H1 (cell line): ENCODE measurements at regions not wholly inside any gene's neighbourhood (a gene's known extent, or its start where the extent isn't known, plus 50 kb on each side); places are given as distances from the start of the nearest gene placed in this dataset.

Experiments
- FOSL1 ChIP-seq: IDR thresholded peaks from 2 replicates; pipeline ENCODE4 v1.6.1; 2011; ENCODE audit warnings: mild to moderate bottlenecking, low read depth, low read length, moderate library complexity; ENCODE audit not compliant: insufficient read depth
- RAD21 ChIP-seq, 2 experiments: IDR thresholded peaks in 1 of 2; conservative IDR thresholded peaks in 1 of 2; 2 replicates each; pipeline ENCODE4 v1.6.1; 2011; ENCODE audit warnings: low read depth in 2 of 2, low read length in 2 of 2, improper control_type of control experiment in 1 of 2, inconsistent platforms in 1 of 2, mild to moderate bottlenecking in 1 of 2, moderate library complexity in 1 of 2
- RFX5 ChIP-seq: IDR thresholded peaks from 2 replicates; pipeline ENCODE4 v1.6.1; 2011; ENCODE audit warnings: low read depth, low read length, improper control_type of control experiment, borderline replicate concordance
- TAF1 ChIP-seq: IDR thresholded peaks from 2 replicates; pipeline ENCODE4 v1.6.1; 2011; ENCODE audit warnings: mild to moderate bottlenecking, low read depth, low read length
- TF ChIP-seq, protein P1 (sequence below): fragments of 300-600 bp; sonication (generic); IDR thresholded peaks from 2 replicates; pipeline ENCODE4 v1.7.1; 2012; ENCODE audit warnings: low read length, moderate library complexity, mild to moderate bottlenecking, inconsistent platforms; ENCODE audit not compliant: insufficient replicate concordance
- TF ChIP-seq, protein P2 (sequence below), 3 experiments: IDR thresholded peaks; 1 replicate in 2 of 3; 2 replicates in 1 of 3; pipeline versions ENCODE4 v1.5.1 to v1.6.1; 2011; ENCODE audit warnings: low read length in 3 of 3, mild to moderate bottlenecking in 3 of 3, inconsistent platforms in 2 of 3, low read depth in 1 of 3, moderate library complexity in 1 of 3; ENCODE audit not compliant: insufficient read depth in 1 of 3; ENCODE audit errors: control extremely low read depth in 1 of 3

DNA sequence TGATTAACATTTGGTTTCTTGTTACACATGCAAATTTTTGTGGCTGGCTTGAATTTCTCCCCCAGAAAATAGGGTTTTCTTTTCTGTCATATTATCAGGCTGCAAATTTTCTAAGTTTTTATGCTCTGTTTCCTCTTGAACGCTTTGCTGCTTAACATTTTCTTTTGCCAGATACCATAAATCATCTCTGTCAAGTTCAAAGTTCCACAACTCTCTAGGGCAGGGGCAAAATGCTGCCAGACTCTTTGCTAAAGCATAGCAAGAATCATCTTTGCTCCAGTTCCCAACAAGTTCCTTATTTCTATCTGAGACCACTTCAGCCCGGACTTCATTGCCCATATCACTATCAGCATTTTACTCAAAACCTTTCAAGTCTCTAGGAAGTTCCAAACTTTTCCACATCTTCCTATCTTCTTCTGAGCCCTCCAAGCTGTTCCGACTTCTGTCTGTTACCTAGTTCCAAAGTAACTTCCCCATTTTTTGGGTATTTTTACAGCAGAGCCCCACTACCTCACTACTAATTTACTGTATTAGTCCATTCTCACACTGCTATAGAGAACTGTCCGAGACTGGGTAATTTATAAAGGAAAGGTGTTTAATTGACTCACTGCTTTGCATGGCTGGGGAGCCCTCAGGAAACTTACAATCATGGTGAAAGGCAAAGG, 486.9 kb upstream of the NCAM2 start (continued):
- TF ChIP-seq, protein P1, sequence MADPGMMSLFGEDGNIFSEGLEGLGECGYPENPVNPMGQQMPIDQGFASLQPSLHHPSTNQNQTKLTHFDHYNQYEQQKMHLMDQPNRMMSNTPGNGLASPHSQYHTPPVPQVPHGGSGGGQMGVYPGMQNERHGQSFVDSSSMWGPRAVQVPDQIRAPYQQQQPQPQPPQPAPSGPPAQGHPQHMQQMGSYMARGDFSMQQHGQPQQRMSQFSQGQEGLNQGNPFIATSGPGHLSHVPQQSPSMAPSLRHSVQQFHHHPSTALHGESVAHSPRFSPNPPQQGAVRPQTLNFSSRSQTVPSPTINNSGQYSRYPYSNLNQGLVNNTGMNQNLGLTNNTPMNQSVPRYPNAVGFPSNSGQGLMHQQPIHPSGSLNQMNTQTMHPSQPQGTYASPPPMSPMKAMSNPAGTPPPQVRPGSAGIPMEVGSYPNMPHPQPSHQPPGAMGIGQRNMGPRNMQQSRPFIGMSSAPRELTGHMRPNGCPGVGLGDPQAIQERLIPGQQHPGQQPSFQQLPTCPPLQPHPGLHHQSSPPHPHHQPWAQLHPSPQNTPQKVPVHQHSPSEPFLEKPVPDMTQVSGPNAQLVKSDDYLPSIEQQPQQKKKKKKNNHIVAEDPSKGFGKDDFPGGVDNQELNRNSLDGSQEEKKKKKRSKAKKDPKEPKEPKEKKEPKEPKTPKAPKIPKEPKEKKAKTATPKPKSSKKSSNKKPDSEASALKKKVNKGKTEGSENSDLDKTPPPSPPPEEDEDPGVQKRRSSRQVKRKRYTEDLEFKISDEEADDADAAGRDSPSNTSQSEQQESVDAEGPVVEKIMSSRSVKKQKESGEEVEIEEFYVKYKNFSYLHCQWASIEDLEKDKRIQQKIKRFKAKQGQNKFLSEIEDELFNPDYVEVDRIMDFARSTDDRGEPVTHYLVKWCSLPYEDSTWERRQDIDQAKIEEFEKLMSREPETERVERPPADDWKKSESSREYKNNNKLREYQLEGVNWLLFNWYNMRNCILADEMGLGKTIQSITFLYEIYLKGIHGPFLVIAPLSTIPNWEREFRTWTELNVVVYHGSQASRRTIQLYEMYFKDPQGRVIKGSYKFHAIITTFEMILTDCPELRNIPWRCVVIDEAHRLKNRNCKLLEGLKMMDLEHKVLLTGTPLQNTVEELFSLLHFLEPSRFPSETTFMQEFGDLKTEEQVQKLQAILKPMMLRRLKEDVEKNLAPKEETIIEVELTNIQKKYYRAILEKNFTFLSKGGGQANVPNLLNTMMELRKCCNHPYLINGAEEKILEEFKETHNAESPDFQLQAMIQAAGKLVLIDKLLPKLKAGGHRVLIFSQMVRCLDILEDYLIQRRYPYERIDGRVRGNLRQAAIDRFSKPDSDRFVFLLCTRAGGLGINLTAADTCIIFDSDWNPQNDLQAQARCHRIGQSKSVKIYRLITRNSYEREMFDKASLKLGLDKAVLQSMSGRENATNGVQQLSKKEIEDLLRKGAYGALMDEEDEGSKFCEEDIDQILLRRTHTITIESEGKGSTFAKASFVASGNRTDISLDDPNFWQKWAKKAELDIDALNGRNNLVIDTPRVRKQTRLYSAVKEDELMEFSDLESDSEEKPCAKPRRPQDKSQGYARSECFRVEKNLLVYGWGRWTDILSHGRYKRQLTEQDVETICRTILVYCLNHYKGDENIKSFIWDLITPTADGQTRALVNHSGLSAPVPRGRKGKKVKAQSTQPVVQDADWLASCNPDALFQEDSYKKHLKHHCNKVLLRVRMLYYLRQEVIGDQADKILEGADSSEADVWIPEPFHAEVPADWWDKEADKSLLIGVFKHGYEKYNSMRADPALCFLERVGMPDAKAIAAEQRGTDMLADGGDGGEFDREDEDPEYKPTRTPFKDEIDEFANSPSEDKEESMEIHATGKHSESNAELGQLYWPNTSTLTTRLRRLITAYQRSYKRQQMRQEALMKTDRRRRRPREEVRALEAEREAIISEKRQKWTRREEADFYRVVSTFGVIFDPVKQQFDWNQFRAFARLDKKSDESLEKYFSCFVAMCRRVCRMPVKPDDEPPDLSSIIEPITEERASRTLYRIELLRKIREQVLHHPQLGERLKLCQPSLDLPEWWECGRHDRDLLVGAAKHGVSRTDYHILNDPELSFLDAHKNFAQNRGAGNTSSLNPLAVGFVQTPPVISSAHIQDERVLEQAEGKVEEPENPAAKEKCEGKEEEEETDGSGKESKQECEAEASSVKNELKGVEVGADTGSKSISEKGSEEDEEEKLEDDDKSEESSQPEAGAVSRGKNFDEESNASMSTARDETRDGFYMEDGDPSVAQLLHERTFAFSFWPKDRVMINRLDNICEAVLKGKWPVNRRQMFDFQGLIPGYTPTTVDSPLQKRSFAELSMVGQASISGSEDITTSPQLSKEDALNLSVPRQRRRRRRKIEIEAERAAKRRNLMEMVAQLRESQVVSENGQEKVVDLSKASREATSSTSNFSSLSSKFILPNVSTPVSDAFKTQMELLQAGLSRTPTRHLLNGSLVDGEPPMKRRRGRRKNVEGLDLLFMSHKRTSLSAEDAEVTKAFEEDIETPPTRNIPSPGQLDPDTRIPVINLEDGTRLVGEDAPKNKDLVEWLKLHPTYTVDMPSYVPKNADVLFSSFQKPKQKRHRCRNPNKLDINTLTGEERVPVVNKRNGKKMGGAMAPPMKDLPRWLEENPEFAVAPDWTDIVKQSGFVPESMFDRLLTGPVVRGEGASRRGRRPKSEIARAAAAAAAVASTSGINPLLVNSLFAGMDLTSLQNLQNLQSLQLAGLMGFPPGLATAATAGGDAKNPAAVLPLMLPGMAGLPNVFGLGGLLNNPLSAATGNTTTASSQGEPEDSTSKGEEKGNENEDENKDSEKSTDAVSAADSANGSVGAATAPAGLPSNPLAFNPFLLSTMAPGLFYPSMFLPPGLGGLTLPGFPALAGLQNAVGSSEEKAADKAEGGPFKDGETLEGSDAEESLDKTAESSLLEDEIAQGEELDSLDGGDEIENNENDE: no peak
- TF ChIP-seq FOSL1: no peak
- TF ChIP-seq, protein P2, sequence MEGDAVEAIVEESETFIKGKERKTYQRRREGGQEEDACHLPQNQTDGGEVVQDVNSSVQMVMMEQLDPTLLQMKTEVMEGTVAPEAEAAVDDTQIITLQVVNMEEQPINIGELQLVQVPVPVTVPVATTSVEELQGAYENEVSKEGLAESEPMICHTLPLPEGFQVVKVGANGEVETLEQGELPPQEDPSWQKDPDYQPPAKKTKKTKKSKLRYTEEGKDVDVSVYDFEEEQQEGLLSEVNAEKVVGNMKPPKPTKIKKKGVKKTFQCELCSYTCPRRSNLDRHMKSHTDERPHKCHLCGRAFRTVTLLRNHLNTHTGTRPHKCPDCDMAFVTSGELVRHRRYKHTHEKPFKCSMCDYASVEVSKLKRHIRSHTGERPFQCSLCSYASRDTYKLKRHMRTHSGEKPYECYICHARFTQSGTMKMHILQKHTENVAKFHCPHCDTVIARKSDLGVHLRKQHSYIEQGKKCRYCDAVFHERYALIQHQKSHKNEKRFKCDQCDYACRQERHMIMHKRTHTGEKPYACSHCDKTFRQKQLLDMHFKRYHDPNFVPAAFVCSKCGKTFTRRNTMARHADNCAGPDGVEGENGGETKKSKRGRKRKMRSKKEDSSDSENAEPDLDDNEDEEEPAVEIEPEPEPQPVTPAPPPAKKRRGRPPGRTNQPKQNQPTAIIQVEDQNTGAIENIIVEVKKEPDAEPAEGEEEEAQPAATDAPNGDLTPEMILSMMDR (IDR thresholded peaks at IDR 0.05; ENCODE audit: control extremely low read depth in 1 of 3, insufficient read depth in 1 of 3, low read depth in 1 of 3, low read length in 3 of 3): no peak
- TF ChIP-seq RAD21 (IDR thresholded peaks at IDR 0.05 in 1 of 2, conservative IDR thresholded peaks at IDR 0.05 in 1 of 2; ENCODE audit: low read depth in 2 of 2, low read length in 2 of 2): no peak
- no peak for TF ChIP-seq TAF1
- TF ChIP-seq RFX5: no peak
